ENCODE measurements at regions not wholly inside any gene's neighbourhood (a gene's known extent, or its start where the extent isn't known, plus 50 kb on each side); places are given as distances from the start of the nearest gene placed in this dataset.

GRCh38 chr20:24773751-24774201, 175.3 kb upstream of the CST7 start:
- Histone ChIP-seq H3K4me1 (no peaks in the 10 kb centered on the region), H3K27me3 (no peaks in the 10 kb centered on the region), H3K36me3 (no peaks in the 10 kb centered on the region), H3K9ac (ENCODE audit: low read depth in 2 of 2, low read length in 2 of 2) (no peak overlapping the region), H3K4me3 (no peak overlapping the region), H3K27ac (no peak overlapping the region), H3K9me3 (no peaks in the 10 kb centered on the region)
- intact Hi-C loops (cut with DNase I) = no loop called here
- TF ChIP-seq, protein P1, sequence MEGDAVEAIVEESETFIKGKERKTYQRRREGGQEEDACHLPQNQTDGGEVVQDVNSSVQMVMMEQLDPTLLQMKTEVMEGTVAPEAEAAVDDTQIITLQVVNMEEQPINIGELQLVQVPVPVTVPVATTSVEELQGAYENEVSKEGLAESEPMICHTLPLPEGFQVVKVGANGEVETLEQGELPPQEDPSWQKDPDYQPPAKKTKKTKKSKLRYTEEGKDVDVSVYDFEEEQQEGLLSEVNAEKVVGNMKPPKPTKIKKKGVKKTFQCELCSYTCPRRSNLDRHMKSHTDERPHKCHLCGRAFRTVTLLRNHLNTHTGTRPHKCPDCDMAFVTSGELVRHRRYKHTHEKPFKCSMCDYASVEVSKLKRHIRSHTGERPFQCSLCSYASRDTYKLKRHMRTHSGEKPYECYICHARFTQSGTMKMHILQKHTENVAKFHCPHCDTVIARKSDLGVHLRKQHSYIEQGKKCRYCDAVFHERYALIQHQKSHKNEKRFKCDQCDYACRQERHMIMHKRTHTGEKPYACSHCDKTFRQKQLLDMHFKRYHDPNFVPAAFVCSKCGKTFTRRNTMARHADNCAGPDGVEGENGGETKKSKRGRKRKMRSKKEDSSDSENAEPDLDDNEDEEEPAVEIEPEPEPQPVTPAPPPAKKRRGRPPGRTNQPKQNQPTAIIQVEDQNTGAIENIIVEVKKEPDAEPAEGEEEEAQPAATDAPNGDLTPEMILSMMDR (IDR thresholded peaks at IDR 0.05) = no peak
- DNase-seq = no peak

- no peak overlapping the region for H3K27ac ChIP-seq
- H3K4me1 ChIP-seq = no peaks in the 10 kb centered on the region
- no peak overlapping the region for H3K4me3 ChIP-seq
- H3K27me3 ChIP-seq = no peaks in the 10 kb centered on the region
- H3K9ac ChIP-seq (ENCODE audit: low read depth in 2 of 2, low read length in 2 of 2) = no peak overlapping the region
- DNase-seq = no peak
- TF ChIP-seq, protein P1 (IDR thresholded peaks at IDR 0.05) = no peak
- no peaks in the 10 kb centered on the region for H3K36me3 ChIP-seq
- intact Hi-C loops (cut with DNase I) = no loop called here
- no peaks in the 10 kb centered on the region for H3K9me3 ChIP-seq
Measured at GRCh38 chr20:24775966-24776365, 173.1 kb upstream of the CST7 start.

DNA sequence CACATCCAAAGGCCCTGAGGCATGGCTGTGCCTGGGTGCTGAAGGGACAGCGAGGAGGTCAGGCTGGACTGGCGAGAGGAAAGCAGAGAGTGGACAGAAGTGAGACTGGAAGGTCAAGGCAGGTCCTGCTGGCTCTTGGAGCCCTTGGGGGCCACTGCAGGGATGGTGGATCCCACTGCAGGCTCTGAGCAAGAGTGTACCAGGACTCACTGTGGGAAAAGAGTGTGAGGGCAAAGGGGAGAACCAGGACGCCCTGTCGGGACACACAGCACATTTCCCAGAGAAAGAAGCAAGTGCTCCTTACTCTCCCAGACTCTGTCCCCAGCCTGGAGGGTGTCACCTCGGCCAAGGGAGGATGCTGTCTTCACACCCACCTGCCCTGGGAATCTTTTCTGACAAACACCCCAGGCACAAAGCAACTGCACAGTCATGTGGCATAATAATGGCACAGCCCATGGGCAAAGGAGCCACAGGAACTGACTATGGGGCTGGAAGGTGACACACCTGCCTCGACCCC, 172.3 kb upstream of the CST7 start:
- no peaks in the 10 kb centered on the region for H3K9me3 ChIP-seq
- no peaks in the 10 kb centered on the region for H3K4me1 ChIP-seq
- H3K27ac ChIP-seq = no peak overlapping the region
- no peaks in the 10 kb centered on the region for H3K27me3 ChIP-seq
- H3K36me3 ChIP-seq = no peaks in the 10 kb centered on the region
- TF ChIP-seq, protein P1 (IDR thresholded peaks at IDR 0.05) = no peak
- intact Hi-C loops (cut with DNase I) = no loop called here
- H3K4me3 ChIP-seq = no peak overlapping the region
- DNase-seq = no peak
- no peak overlapping the region for H3K9ac ChIP-seq (ENCODE audit: low read depth in 2 of 2, low read length in 2 of 2)

GRCh38 chr20:24777746-24778145, 171.3 kb upstream of the CST7 start:
- Histone ChIP-seq H3K9me3 (no peaks in the 10 kb centered on the region), H3K4me1 (no peaks in the 10 kb centered on the region), H3K27ac (no peak overlapping the region), H3K9ac (ENCODE audit: low read depth in 2 of 2, low read length in 2 of 2) (no peak overlapping the region), H3K4me3 (no peak overlapping the region), H3K27me3 (no peaks in the 10 kb centered on the region), H3K36me3 (no peaks in the 10 kb centered on the region)
- intact Hi-C loops (cut with DNase I) = no loop called here
- DNase-seq = no peak
- TF ChIP-seq, protein P1 (IDR thresholded peaks at IDR 0.05) = no peak

- intact Hi-C loops (cut with DNase I) = no loop called here
Measured at GRCh38 chr20:24778585-24779031, 170.5 kb upstream of the CST7 start.

More at GRCh38 chr20:24778585-24779031, 170.5 kb upstream of the CST7 start:
- Histone ChIP-seq H3K36me3 (no peaks in the 10 kb centered on the region), H3K27ac (no peak overlapping the region), H3K27me3 (no peaks in the 10 kb centered on the region), H3K9ac (ENCODE audit: low read depth in 2 of 2, low read length in 2 of 2) (no peak overlapping the region), H3K4me1 (no peaks in the 10 kb centered on the region), H3K4me3 (no peak overlapping the region), H3K9me3 (no peaks in the 10 kb centered on the region)
- DNase-seq = no peak
- TF ChIP-seq, protein P1 (IDR thresholded peaks at IDR 0.05) = no peak
